ENCODE measurements at regions not wholly inside any gene's neighbourhood (a gene's known extent, or its start where the extent isn't known, plus 50 kb on each side); places are given as distances from the start of the nearest gene placed in this dataset.

- no peak overlapping the region for H3K4me2 ChIP-seq
- CTCF ChIA-PET, result no interaction called here
- POLR2A ChIA-PET, result no interaction called here
- FAIRE-seq, result no peak
- 0% methylated on average over 2 of the region's 2 CpGs for WGBS (ENCODE audit: missing lambda C conversion rate)
- no peaks in the 10 kb centered on the region for H3K9me3 ChIP-seq
- no peaks in the 10 kb centered on the region for H3K4me1 ChIP-seq
- DNase-seq (ENCODE audit: low read depth in 1 of 2, low spot score in 1 of 2), result no peak
- no peak overlapping the region for H3K4me3 ChIP-seq
- TF ChIP-seq BHLHE40 (IDR thresholded peaks at IDR 0.05; ENCODE audit: low read depth, low read length), result no peak
- no peak for TF ChIP-seq SREBF2 (IDR thresholded peaks at IDR 0.05)
- no peak for TF ChIP-seq RAD21 (conservative IDR thresholded peaks at IDR 0.05 in 1 of 2, IDR thresholded peaks at IDR 0.05 in 1 of 2)
- no peak for TF ChIP-seq KDM1A (IDR thresholded peaks at IDR 0.05; ENCODE audit: low read depth)
- no peak for TF ChIP-seq REST (IDR thresholded peaks at IDR 0.05)
- no peak for TF ChIP-seq GATA3 (IDR thresholded peaks at IDR 0.05; ENCODE audit: borderline replicate concordance)
- no peak for TF ChIP-seq RNF2 (IDR thresholded peaks at IDR 0.05; ENCODE audit: borderline replicate concordance, low read depth)
- no peak for TF ChIP-seq HEYL (CRISPR knock-in tag; IDR thresholded peaks at IDR 0.05)
- no peak for TF ChIP-seq POLR2AphosphoS2 (conservative IDR thresholded peaks at IDR 0.05; ENCODE audit: low read length)
- no peak for TF ChIP-seq EP300 (IDR thresholded peaks at IDR 0.05)
- no peak for TF ChIP-seq CBX2 (IDR thresholded peaks at IDR 0.05; ENCODE audit: borderline replicate concordance, low read depth)
- no peak for TF ChIP-seq EHMT2 (IDR thresholded peaks at IDR 0.05; ENCODE audit: low read depth)
- no peak for TF ChIP-seq CHD2 (IDR thresholded peaks at IDR 0.05; ENCODE audit: low read length, partially characterized antibody)
- TF ChIP-seq E2F6 (IDR thresholded peaks at IDR 0.05; ENCODE audit: borderline replicate concordance, low read depth), result no peak
- no peak for TF ChIP-seq NPAS2 (CRISPR knock-in tag; IDR thresholded peaks at IDR 0.05; ENCODE audit: borderline replicate concordance)
- no peak for ATAC-seq
- H3K27ac ChIP-seq, result no peak overlapping the region
These were observed 237.6 kb upstream of the KHDRBS2 start for GRCh38 chr6:62523630-62524029.

- ChIA-PET POLR2A (no interaction called here), CTCF (no interaction called here)
- no peak for FAIRE-seq
- no peak overlapping the region for H3K27ac ChIP-seq
- TF ChIP-seq HOXA7 (CRISPR knock-in tag; IDR thresholded peaks at IDR 0.05) (no peak), MAFK (IDR thresholded peaks at IDR 0.05; ENCODE audit: partially characterized antibody) (peak; percentile 26)
- no peaks in the 10 kb centered on the region for H3K9me3 ChIP-seq
- DNase-seq (ENCODE audit: low read depth in 1 of 2, low spot score in 1 of 2), result no peak
- no peak overlapping the region for H3K4me2 ChIP-seq
- H3K4me3 ChIP-seq, result no peak overlapping the region
- ATAC-seq, result no peak
- H3K4me1 ChIP-seq, result no peaks in the 10 kb centered on the region
These were observed 233.5 kb upstream of the KHDRBS2 start for GRCh38 chr6:62519574-62519973.

- DNase-seq (ENCODE audit: low read depth in 1 of 2, low spot score in 1 of 2) (no peak), FAIRE-seq (no peak), ATAC-seq (no peak)
- Histone ChIP-seq H3K4me3 (no peak overlapping the region), H3K4me1 (no peaks in the 10 kb centered on the region), H3K27ac (no peak overlapping the region), H3K4me2 (no peak overlapping the region), H3K9me3 (no peaks in the 10 kb centered on the region)
- CTCF ChIA-PET, result no interaction called here
- POLR2A ChIA-PET, result no interaction called here
- 12% methylated on average over 7 of the region's 7 CpGs for WGBS (ENCODE audit: missing lambda C conversion rate)
- TF ChIP-seq ZC3H11A (IDR thresholded peaks at IDR 0.05) (no peak), NFE2L2 (conservative IDR thresholded peaks at IDR 0.05; ENCODE audit: low read length) (no peak), FOSB (CRISPR knock-in tag; IDR thresholded peaks at IDR 0.05) (no peak), TP53 (CRISPR knock-in tag; IDR thresholded peaks at IDR 0.05) (no peak), USF2 (IDR thresholded peaks at IDR 0.05) (no peak), ELK1 (IDR thresholded peaks at IDR 0.05; ENCODE audit: low read depth, low read length) (no peak)
These were observed 230.5 kb upstream of the KHDRBS2 start for GRCh38 chr6:62516291-62517141.
